ENCODE measurements at regions not wholly inside any gene's neighbourhood (a gene's known extent, or its start where the extent isn't known, plus 50 kb on each side); places are given as distances from the start of the nearest gene placed in this dataset.

- FAIRE-seq = no peak
These were observed 140.1 kb upstream of the PARP11 start for GRCh38 chr12:4012977-4013968.

GRCh38 chr12:4012073-4012472, 138.9 kb upstream of the PARP11 start:
- no peak for FAIRE-seq

GRCh38 chr12:4011597-4011996, 138.4 kb upstream of the PARP11 start:
- FAIRE-seq = no peak

- no peak for FAIRE-seq
These were observed 136.9 kb upstream of the PARP11 start for GRCh38 chr12:4009979-4010704.

- no peak for FAIRE-seq
These were observed 133.5 kb upstream of the PARP11 start for GRCh38 chr12:4006743-4007142.

- no peak for FAIRE-seq
These were observed 132.7 kb upstream of the PARP11 start for GRCh38 chr12:4005851-4006430.

GRCh38 chr12:4003576-4003975, 130.4 kb upstream of the PARP11 start:
- no peak for FAIRE-seq

- FAIRE-seq = no peak
These were observed 129.4 kb upstream of the PARP11 start for GRCh38 chr12:4002601-4003000.

GRCh38 chr12:4001841-4002240, 128.6 kb upstream of the PARP11 start:
- no peak for FAIRE-seq

GRCh38 chr12:4001031-4001430, 127.8 kb upstream of the PARP11 start:
- FAIRE-seq = no peak

GRCh38 chr12:3999904-4000303, 126.7 kb upstream of the PARP11 start:
- FAIRE-seq = no peak

- no peak for FAIRE-seq
These were observed 126.0 kb upstream of the PARP11 start for GRCh38 chr12:3998968-3999792.

- FAIRE-seq = no peak
These were observed 125.2 kb upstream of the PARP11 start for GRCh38 chr12:3998397-3998796.

GRCh38 chr12:3996322-3996721, 123.1 kb upstream of the PARP11 start:
- no peak for FAIRE-seq

- no peak for FAIRE-seq
These were observed 122.1 kb upstream of the PARP11 start for GRCh38 chr12:3995306-3995705.

GRCh38 chr12:3994500-3994899, 121.3 kb upstream of the PARP11 start:
- no peak for FAIRE-seq

- no peak for FAIRE-seq
These were observed 119.7 kb upstream of the PARP11 start for GRCh38 chr12:3992945-3993344.

- no peak for FAIRE-seq
These were observed 118.8 kb upstream of the PARP11 start for GRCh38 chr12:3991798-3992580.

GRCh38 chr12:3990501-3991280, 117.5 kb upstream of the PARP11 start:
- no peak for FAIRE-seq

- FAIRE-seq = no peak
These were observed 116.0 kb upstream of the PARP11 start for GRCh38 chr12:3989218-3989550.
